ENCODE measurements at regions not wholly inside any gene's neighbourhood (a gene's known extent, or its start where the extent isn't known, plus 50 kb on each side); places are given as distances from the start of the nearest gene placed in this dataset.
A peak's percentile ranks its signal among the peaks of the same experiment; 100 is the strongest.

DNA sequence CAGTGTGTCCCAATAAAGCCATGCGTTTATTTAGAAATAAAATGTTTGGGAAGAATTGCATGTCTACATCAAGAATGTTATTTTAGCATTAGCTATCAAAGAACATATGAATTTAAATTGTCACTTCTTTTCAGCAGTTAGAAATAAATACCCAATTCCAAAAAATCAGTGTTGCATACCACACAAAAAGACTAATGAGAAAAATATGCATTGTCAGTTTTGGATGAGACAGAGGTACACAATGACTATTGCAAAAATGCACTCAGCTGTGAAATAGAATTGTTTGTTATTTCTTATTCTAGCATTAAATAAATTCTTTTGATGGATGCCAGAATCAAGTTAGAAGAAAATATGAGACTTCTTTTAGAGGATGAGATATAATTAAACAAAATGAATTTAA, 833.9 kb downstream of the SLITRK1 start:
- H3K9ac ChIP-seq (ENCODE audit: insufficient read length) = no peak overlapping the region
- no peak overlapping the region for H3K4me3 ChIP-seq
- H3K36me3 ChIP-seq (ENCODE audit: insufficient read depth, low read length) = no peaks in the 10 kb centered on the region
- no peaks in the 10 kb centered on the region for H3K9me3 ChIP-seq (ENCODE audit: low read depth, low read length)
- no peak overlapping the region for H3K27ac ChIP-seq
- DNase-seq (ENCODE audit: low read depth, low spot score) = no peak
- no peak for TF ChIP-seq FOXP2 (optimal IDR thresholded peaks at IDR 0.05; ENCODE audit: control extremely low read depth, extremely low read length, insufficient read depth)
- no peak for TF ChIP-seq EZH2 (IDR thresholded peaks at IDR 0.05)
- no peak for TF ChIP-seq POLR2AphosphoS5 (IDR thresholded peaks at IDR 0.05; ENCODE audit: borderline replicate concordance, low read depth, low read length)

DNA sequence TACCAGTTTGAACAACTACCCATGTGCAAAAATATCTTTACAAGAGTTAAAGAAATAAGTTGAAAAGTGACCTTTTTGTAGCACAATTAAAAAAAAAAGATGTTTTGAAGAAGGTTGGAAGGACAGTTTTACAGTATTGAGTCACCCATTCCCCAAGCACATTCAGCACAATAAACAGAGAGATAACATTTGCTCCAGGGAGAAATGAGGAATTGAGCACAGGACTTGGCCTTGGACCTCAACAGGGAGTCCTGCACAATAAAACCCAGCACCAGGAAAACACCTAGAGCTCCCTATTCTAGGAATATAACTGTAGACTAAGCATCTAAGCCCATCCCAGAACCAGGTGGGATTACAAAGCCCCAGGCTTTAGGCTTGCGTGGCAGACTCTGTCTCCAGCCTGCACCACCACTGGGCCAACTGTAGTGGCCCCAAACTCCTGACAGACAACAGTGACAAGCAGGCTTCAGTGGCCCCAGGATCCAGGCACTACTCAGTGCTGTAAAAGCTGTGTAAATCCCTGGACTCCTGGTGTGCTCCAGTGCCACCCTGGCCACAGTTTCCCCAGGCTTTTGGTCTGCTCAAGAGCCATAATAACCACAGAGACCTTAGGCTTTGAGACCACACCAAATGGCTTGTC, 857.2 kb downstream of the SLITRK1 start:
- no peaks in the 10 kb centered on the region for H3K9me3 ChIP-seq (ENCODE audit: low read depth, low read length)
- no peak overlapping the region for H3K4me3 ChIP-seq
- no peak overlapping the region for H3K27ac ChIP-seq
- DNase-seq (ENCODE audit: low read depth, low spot score) = no peak
- no peak overlapping the region for H3K9ac ChIP-seq (ENCODE audit: insufficient read length)
- H3K36me3 ChIP-seq (ENCODE audit: insufficient read depth, low read length) = no peaks in the 10 kb centered on the region
- TF ChIP-seq POLR2AphosphoS5 (IDR thresholded peaks at IDR 0.05; ENCODE audit: borderline replicate concordance, low read depth, low read length) (no peak), FOXP2 (optimal IDR thresholded peaks at IDR 0.05; ENCODE audit: control extremely low read depth, extremely low read length, insufficient read depth) (no peak), EZH2 (IDR thresholded peaks at IDR 0.05) (no peak)

DNA sequence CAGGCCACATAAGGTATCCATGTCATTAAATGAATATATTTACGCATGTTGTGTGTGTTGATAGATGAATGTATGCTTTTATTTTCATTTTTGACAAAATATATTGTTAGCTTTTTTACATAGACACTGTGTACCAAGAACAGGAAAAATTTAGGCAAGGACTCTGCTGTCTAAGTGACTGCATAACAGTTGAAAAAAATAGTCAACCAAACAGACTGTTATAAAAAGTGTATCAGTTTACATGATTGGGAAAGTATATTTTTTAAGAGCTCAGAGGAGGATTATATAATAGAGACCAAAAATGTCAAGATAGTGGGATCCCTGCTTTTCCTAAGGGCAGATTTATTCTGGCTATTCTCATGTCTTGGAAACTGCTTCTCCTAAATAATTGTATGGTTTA, 858.0 kb downstream of the SLITRK1 start:
- Histone ChIP-seq H3K4me3 (no peak overlapping the region), H3K27ac (no peak overlapping the region), H3K9me3 (ENCODE audit: low read depth, low read length) (no peaks in the 10 kb centered on the region), H3K36me3 (ENCODE audit: insufficient read depth, low read length) (no peaks in the 10 kb centered on the region), H3K9ac (ENCODE audit: insufficient read length) (no peak overlapping the region)
- no peak for DNase-seq (ENCODE audit: low read depth, low spot score)
- TF ChIP-seq FOXP2 (optimal IDR thresholded peaks at IDR 0.05; ENCODE audit: control extremely low read depth, extremely low read length, insufficient read depth) (no peak), EZH2 (IDR thresholded peaks at IDR 0.05) (no peak), POLR2AphosphoS5 (IDR thresholded peaks at IDR 0.05; ENCODE audit: borderline replicate concordance, low read depth, low read length) (no peak)

DNA sequence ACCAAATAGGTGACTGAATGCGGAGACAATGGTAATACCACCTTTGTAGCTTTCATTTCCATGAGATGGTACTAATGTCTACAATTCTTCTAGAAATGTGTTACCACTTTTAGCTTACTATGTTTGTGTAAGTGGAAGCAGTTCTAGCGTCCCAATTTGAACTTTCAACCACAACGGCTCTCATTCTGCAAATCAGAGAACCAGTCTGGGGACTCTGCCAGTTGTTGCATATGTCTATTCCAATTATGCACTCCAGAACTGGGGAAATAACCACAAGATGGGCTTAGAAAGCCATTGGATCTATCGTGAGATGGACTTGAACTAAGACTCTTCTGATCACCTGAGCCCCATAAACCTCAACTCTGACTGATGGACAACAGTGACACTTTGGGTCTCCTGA, 862.3 kb downstream of the SLITRK1 start:
- Histone ChIP-seq H3K9ac (ENCODE audit: insufficient read length) (no peak overlapping the region), H3K27ac (no peak overlapping the region), H3K36me3 (ENCODE audit: insufficient read depth, low read length) (no peaks in the 10 kb centered on the region), H3K4me3 (no peak overlapping the region), H3K9me3 (ENCODE audit: low read depth, low read length) (no peaks in the 10 kb centered on the region)
- DNase-seq (ENCODE audit: low read depth, low spot score) = no peak
- TF ChIP-seq FOXP2 (optimal IDR thresholded peaks at IDR 0.05; ENCODE audit: control extremely low read depth, extremely low read length, insufficient read depth) = no peak
- TF ChIP-seq EZH2 (IDR thresholded peaks at IDR 0.05) = no peak
- TF ChIP-seq POLR2AphosphoS5 (IDR thresholded peaks at IDR 0.05; ENCODE audit: borderline replicate concordance, low read depth, low read length) = no peak

GRCh38 chr13:83009987-83010386, 872.3 kb downstream of the SLITRK1 start:
- Histone ChIP-seq H3K9me3 (ENCODE audit: low read depth, low read length) (no peaks in the 10 kb centered on the region), H3K36me3 (ENCODE audit: insufficient read depth, low read length) (no peaks in the 10 kb centered on the region), H3K27ac (no peak overlapping the region), H3K9ac (ENCODE audit: insufficient read length) (no peak overlapping the region), H3K4me3 (no peak overlapping the region)
- DNase-seq (ENCODE audit: low read depth, low spot score) = no peak
- TF ChIP-seq EZH2 (IDR thresholded peaks at IDR 0.05) = no peak
- TF ChIP-seq FOXP2 (optimal IDR thresholded peaks at IDR 0.05; ENCODE audit: control extremely low read depth, extremely low read length, insufficient read depth) = no peak
- no peak for TF ChIP-seq POLR2AphosphoS5 (IDR thresholded peaks at IDR 0.05; ENCODE audit: borderline replicate concordance, low read depth, low read length)

- Histone ChIP-seq H3K9ac (ENCODE audit: insufficient read length) (no peak overlapping the region), H3K36me3 (ENCODE audit: insufficient read depth, low read length) (no peaks in the 10 kb centered on the region), H3K9me3 (ENCODE audit: low read depth, low read length) (no peaks in the 10 kb centered on the region), H3K4me3 (no peak overlapping the region), H3K27ac (no peak overlapping the region)
- TF ChIP-seq FOXP2 (optimal IDR thresholded peaks at IDR 0.05; ENCODE audit: control extremely low read depth, extremely low read length, insufficient read depth) = no peak
- TF ChIP-seq EZH2 (IDR thresholded peaks at IDR 0.05) = no peak
- no peak for TF ChIP-seq POLR2AphosphoS5 (IDR thresholded peaks at IDR 0.05; ENCODE audit: borderline replicate concordance, low read depth, low read length)
- DNase-seq (ENCODE audit: low read depth, low spot score) = no peak
Measured at GRCh38 chr13:83008212-83008929, 873.9 kb downstream of the SLITRK1 start.

DNA sequence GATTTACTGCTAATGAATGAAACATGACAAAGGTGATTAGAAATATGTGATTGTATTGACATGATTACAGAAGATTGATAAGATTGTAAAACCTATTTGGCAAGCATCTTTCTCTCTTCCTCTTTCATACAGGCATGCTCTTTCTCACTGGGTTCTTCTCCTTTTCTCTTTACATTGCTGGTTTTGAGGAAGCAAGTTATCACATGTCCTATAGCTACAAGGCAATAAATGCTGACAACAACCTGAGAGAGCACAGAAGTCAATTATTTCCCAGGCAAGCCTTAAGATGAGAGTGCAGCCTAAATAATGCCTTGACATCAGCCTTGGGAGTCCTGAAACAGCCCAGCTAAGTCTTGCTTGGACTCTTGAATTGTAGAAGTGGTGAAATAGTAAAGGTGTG, 875.0 kb downstream of the SLITRK1 start:
- DNase-seq (ENCODE audit: low read depth, low spot score) = no peak
- Histone ChIP-seq H3K9me3 (ENCODE audit: low read depth, low read length) (no peaks in the 10 kb centered on the region), H3K9ac (ENCODE audit: insufficient read length) (no peak overlapping the region), H3K4me3 (no peak overlapping the region), H3K27ac (no peak overlapping the region), H3K36me3 (ENCODE audit: insufficient read depth, low read length) (no peaks in the 10 kb centered on the region)
- TF ChIP-seq EZH2 (IDR thresholded peaks at IDR 0.05) (no peak), FOXP2 (optimal IDR thresholded peaks at IDR 0.05; ENCODE audit: control extremely low read depth, extremely low read length, insufficient read depth) (no peak), POLR2AphosphoS5 (IDR thresholded peaks at IDR 0.05; ENCODE audit: borderline replicate concordance, low read depth, low read length) (no peak)

DNA sequence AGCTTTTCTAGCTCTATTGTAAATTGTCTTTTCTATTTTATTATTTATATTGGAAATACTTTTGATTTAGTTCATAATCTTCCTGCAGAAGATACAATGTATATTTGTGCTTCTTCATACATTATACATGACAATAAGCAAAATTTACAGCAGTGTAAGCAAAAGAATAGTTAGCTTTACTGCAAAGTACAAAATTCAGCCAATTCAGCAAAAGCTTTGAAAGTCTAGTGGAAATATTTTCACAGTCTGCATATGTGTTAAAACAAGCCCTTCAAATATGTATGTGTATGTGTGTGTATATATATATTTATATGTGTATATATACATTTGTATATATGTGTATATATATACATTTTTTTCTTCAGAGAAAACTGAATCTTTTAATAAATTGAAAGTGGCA, 879.1 kb downstream of the SLITRK1 start:
- no peak for DNase-seq (ENCODE audit: low read depth, low spot score)
- TF ChIP-seq FOXP2 (optimal IDR thresholded peaks at IDR 0.05; ENCODE audit: control extremely low read depth, extremely low read length, insufficient read depth) (no peak), EZH2 (IDR thresholded peaks at IDR 0.05) (no peak)
- Histone ChIP-seq H3K36me3 (ENCODE audit: insufficient read depth, low read length) (no peaks in the 10 kb centered on the region), H3K9me3 (ENCODE audit: low read depth, low read length) (no peaks in the 10 kb centered on the region), H3K4me3 (no peak overlapping the region), H3K9ac (ENCODE audit: insufficient read length) (no peak overlapping the region), H3K27ac (peak overlapping the region; percentile 3; the same call in 1 of the 2 replicates)

Measured in SK-N-MC (cell line).